ENCODE measurements at regions not wholly inside any gene's neighbourhood (a gene's known extent, or its start where the extent isn't known, plus 50 kb on each side); places are given as distances from the start of the nearest gene placed in this dataset.

DNA sequence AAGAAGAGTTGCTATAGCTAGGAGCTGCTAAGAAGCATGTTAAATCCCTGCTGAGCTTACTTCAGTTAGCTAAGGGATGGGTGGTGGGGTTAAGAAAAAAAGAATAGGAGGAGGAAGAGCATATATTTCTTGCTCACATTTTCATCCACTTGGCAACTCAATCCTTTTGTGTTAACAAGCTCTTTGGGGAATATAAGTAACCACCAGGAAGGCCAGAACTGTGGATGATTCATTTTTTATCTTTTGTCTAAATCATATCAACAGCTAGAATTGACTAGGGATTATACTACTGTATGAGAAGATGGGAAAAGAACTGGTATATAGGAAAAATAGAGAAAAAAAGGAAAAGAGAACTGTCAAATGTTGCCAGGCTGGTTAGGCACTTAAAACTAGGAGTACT, 555.3 kb upstream of the ARRDC3 start:
- TF ChIP-seq, protein P1, sequence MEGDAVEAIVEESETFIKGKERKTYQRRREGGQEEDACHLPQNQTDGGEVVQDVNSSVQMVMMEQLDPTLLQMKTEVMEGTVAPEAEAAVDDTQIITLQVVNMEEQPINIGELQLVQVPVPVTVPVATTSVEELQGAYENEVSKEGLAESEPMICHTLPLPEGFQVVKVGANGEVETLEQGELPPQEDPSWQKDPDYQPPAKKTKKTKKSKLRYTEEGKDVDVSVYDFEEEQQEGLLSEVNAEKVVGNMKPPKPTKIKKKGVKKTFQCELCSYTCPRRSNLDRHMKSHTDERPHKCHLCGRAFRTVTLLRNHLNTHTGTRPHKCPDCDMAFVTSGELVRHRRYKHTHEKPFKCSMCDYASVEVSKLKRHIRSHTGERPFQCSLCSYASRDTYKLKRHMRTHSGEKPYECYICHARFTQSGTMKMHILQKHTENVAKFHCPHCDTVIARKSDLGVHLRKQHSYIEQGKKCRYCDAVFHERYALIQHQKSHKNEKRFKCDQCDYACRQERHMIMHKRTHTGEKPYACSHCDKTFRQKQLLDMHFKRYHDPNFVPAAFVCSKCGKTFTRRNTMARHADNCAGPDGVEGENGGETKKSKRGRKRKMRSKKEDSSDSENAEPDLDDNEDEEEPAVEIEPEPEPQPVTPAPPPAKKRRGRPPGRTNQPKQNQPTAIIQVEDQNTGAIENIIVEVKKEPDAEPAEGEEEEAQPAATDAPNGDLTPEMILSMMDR (IDR thresholded peaks at IDR 0.05) = no peak
- no peak for TF ChIP-seq POLR2A (IDR thresholded peaks at IDR 0.05)

All from heart left ventricle (tissue), 13 donors.